NOMO-1 treated with DMSO at 0.1 percent for 48 hours (cell line): ENCODE measurements at regions not wholly inside any gene's neighbourhood (a gene's known extent, or its start where the extent isn't known, plus 50 kb on each side); places are given as distances from the start of the nearest gene placed in this dataset.
"Not testable (repeated sequence)": the region's sequence is repeated elsewhere in the genome, so short reads cannot be mapped to it uniquely, and the experiment has no call there.

ENCODE experiments used
- DNase-seq: peaks from one replicate; lab custom pipeline; 2025; ENCODE audit not compliant: unreplicated experiment; lab: John Stamatoyannopoulos, UW

DNA sequence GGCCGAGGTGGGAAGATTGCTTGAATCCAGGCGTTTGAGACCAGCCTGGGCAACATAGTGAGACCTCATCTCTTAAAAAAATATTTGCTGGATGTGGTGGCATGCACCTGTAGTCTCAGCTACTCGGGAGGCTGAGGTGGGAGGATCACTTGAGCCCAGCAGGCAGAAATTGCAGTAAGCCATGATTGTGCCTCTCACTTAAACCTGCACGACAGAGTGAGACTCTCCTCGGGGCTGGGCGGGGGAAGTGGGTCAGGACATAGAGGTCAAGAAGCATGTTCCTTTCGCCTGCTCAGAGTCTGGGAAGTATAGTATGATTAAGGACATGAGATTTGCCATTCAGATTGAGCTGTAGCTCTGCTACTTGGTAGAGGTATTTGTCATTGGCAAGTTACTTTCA is 52.3 kb downstream of the SEPTIN7 start:
- not testable (repeated sequence) for DNase-seq

DNA sequence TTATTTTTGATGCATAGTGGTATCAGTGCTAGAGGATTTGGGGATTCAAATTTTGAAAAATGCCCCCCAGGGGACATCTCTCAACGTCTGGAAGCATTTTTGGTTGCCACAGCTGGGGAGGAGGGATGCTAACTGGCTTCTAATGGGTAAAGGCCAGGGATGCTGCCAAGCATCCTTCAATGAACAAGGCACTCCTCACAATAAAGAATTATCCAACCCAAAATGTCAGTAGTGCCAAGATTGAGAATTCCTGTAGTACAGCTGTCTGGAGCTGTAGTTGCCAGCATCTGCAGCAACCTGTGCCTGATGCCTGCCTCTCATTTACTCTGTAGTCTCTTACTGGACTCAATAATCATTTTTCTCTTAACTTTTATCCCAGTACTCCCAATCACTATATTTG is 53.5 kb downstream of the SEPTIN7 start:
- DNase-seq = no peak

DNA sequence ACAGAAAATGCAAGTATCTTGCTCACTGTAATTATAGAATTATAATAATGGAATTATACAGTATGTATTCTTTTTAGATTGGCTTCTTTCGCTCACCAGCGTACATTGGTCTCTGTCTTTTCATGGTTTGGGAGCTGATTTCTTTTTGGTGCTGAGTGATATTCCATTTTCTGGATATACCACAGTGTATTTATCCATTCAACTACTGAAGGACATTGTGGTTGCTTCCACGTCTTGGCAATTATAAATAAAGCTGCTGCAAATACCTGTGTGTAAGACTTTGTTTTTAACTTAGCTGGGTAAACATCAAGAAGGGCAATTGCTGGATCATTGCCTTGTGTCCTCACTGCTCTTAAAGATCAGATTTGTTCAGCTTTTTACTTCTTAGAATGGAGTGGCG is 55.3 kb downstream of the SEPTIN7 start:
- no peak for DNase-seq

DNA sequence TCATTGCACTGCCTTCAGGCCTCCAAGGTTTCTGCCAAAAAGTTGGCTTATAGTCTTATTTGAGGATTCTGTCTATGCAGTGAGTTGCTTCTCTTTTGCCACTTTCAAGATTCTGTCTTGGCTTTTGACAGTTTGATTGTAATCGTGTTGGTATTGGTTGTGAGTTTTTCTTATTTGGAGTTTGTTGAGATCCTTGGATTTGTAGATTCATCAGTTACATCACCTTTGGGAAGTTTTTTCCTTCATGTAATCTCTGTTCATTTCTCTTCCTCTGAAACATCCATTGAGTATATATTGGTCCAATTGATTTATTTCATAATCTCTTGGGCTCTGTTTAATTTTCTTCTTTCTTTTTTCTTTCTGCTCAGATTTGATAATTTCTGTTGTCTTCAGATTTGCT is 59.8 kb downstream of the SEPTIN7 start:
- no peak for DNase-seq

DNA sequence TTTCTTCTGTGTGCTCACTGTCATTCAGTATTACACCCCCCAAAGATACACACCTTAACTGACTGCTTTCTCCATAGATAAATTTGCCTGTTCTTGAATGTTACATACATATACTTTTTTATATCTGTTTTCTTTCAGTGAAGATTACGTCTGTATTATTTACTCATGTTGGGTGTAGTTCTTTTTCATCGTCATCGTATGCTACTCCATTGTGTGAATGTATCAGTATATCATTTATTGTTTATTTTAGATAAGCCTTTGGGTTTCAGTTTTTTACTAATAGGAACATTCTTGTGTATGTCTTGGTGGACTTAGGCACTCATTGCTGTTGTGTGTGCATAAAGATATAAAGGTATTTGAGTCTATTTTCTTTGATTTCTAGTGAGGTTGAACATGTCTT is 64.4 kb downstream of the SEPTIN7 start:
- DNase-seq = no peak

DNA sequence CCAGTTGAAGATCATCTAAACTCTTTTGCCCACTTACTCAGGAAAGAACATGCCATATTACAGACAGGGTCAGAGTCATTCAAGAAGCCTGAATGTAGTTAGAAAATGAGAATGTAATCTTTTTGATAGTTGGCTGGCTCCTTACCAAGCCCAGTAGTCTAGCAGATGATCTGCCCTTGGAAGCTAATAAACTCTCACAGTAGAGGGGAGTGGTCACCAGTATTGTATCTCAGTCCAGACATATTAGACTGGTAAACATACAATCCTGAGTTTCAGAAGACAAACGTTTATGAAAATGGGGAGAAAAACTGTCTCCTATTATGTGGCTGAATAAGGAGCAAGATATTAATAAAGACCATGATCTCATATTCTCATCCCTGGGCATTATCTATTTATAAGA is 65.3 kb downstream of the SEPTIN7 start:
- no peak for DNase-seq

DNA sequence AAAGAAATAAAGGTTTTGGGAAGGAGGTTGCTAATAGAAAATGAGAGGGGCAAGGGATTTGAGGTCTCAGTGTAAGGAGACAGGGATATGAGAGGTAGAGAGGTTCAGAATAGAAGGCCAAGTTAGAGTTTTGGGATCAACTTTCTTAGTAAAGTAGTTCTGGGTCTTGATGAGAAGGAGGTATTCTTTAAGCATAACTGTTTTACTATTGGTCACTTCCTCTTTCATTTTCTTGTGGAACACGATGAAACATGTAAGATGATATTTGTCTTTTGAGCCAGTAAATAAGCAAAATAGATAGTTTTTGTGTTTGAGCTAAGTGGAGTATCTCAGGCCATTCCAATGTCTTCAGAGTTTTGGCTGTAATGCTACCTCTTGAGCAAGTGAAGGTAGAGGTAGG is 68.3 kb downstream of the SEPTIN7 start:
- DNase-seq = peak; percentile 36

DNA sequence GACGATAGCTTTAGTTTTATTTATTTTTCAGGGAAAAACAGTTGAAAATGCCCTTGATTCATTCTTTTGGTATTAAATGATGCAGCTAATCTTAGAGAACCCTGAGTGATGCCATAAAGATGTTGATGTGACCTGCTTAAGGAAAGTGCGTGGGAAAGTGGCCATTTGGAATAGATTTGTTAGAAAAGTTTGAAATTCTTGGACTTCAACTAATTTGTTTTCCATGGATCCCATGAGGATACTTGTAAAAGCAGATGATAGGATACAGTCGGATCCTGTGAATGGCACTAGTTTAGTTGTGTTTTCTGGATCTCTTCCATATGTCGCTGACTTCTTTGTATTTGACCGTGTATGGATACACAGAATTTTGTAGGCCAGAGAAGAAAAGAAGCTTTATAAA is 69.0 kb downstream of the SEPTIN7 start:
- DNase-seq = no peak

DNA sequence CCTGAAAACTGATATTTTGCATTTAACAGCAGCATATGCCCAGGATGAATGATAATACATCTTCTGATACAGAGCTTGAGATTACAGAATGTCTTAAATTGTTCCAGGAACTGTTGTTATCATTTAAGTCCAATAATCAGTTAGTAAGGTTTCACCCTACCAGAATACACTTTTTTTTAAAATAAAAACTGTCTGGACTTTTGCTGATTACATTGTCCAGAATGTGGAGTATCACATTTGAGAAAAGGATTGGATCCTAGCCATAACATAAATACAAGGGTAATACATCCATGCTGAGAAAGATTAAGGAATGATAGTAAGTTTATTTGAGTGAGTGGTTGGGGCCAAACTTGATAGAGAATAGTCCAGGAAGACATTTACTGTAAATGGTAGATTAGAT is 71.0 kb downstream of the SEPTIN7 start:
- no peak for DNase-seq

DNA sequence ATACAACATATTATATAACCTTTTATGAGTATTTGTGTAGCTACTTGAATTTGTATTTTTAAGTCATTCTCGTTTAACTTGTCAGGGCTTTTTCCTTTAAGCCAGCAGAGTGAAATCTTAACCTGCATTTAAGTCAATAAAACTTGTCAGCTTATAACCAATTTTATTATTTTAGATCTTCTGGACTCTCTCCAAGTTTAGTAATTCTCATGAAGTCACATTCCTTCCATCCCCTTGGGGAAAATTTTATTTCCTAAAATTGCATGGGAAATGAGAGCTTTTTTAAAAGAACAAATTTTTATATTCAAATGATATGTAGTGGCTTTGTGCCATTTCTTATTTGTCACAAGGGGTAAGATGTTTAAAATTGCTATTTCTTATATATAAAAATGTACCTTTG is 74.0 kb downstream of the SEPTIN7 start:
- DNase-seq = no peak

DNA sequence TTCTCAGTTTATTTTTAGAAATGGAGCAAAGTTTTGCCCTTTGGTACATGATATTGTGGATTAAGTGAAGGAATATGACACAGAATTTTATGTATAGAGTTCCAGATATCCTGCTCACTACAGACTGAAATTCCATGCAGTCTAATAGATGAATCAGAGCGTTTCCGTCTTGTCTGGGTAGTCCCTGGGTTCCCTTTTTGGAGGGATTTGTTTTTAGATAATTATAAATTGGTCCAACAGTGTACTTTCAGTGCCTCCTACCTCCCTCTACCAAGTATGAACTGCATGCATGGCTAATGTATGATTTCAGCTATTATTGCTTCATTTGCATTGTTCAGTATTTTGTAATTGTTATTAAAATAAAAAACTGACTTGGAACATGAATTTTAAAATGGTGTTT is 74.4 kb downstream of the SEPTIN7 start:
- no peak for DNase-seq

DNA sequence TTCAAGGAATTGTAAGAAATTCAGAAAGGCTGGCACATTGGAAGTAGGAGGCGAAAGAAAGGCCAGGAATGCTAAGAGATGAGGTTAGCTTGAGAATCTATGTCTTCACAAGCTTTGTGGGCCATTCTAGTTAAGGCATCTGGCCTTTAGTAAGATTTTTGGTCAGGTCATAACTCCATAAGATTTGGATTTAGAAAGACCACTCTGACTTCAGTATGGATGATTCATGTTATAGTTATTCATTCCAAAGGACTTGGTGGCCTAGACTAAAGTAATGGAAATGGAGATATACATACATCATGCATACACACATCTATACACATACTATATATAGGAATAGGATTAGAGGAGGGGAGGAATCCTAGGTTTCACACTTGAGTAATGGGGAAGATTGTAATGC is 77.5 kb downstream of the SEPTIN7 start:
- no peak for DNase-seq

DNA sequence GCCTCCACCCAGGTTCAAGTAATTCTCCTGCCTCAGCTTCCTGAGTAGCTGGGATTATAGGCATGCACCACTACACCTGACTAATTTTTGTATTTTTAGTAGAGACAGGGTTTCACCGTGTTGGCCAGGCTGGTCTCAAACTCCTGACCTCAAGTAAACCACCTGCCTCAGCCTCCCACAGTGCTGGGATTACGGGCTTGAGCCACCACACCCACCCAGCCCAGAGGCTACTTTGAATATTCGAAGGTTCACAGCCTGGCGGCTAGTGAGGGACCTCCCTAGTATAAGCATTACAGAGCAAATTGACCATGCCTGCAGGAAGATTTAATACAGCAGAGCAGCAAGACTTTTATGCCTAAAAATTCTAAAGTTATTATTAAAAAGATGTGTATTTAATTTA is 86.6 kb downstream of the SEPTIN7 start:
- DNase-seq = not testable (repeated sequence)

DNA sequence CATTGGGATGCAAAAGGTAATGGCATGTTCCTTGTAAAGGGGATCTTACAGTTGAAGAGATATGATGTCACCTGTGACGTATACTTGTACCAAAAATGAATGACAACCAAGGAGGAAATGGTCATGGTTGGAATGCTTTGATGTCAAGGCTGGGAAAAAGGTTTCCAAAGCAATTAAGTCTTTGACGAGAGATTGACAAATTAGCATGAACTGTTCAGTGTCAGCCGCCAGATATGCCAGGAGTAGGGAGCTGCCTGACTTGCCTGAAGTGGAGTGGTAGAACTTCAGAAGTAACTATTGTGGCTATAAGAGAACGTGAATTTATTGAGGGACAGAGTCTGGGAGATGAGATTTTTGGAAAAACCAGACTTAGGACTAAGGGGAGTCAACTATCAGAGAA is 88.1 kb downstream of the SEPTIN7 start:
- DNase-seq = no peak

DNA sequence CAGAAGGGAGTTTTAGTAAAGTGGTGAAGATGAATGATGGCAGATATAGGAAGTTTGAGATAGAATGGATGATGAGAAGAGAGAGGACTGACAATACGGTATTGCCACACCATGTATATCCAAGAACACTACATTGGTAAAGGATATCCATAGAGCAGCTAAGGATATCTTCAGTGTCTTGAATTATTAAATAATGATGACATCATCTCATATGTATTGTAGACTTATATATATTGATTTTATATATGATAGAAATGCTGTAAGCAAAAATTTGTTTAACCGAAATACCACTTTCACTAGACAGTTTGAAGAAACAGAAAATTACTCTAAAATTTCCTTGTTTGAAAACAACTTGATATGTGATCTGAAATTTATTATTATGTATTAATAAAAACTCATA is 89.0 kb downstream of the SEPTIN7 start:
- DNase-seq = no peak

DNA sequence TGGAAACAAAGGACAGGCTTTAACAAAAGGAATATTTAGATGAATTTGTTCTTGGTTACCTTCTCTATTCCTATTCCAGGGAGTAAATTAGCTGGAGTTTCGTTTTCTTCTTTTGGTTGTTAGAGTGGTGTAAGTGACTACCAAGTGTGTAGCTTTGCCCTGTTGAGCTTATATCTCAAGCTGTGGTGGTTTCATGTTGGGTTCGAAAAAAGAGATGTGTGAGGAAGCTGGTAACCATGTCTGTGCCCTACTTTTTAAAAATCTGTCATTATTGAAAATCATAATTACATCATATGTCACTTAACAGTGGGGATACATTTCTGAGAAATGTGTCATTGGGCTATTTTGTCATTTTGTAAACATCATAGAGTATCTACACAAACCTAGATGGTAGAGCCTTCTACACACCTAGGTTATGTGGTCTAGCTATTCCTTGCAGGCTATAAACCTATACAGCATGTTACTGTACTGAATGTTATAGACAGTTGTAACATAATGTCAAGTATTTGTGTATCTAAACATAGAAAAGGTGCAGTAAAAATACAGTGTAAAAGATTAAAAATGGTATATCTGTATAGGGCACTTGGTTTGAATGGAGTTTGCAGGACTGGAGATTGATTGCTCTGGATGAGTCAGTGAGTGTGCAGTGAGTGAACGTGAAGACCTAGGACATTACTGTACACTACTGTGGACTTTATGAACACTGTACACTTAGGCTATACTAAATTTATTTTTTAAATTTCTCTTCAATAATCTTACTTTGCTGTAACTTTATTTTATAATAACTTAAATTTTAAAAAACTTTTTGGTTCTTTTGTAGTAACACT is 90.4 kb downstream of the SEPTIN7 start:
- DNase-seq = no peak

DNA sequence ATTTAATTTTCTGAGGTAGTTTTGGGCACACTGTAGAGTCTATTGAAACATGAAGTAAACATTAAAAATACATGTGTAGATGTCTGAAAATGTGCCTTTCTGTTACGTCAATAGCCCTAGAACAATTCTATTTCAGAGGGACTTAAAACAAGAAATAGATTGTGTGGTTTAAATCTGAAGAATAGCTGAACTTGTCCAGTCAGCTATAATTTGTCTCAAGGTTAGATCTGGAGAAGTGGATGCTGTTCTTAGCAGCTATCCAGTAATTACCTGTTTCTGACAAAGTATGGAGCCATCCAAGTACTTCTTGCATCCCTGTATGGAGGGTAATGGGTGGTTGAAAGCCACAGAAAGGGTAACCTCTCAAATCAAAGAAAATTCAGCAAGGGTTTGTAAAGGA is 92.8 kb downstream of the SEPTIN7 start:
- no peak for DNase-seq

DNA sequence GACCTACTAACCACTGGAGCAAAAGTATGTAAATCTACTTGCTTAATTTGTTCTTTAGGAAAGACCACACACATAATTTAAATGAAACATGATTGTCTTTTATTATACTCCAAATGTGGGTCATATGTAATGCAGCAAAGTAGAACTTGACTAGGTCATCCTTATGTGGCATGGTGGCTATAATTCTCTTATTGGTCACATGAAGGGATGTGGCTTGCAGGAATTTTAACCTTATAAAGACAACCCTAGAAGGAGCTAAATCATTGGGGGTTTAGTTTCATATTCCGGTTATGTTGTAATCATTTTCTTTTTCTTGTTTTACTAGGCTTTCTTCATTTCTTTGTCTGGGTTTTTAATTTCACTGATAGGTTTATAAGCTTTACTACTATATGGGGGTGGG is 93.9 kb downstream of the SEPTIN7 start:
- DNase-seq = no peak

DNA sequence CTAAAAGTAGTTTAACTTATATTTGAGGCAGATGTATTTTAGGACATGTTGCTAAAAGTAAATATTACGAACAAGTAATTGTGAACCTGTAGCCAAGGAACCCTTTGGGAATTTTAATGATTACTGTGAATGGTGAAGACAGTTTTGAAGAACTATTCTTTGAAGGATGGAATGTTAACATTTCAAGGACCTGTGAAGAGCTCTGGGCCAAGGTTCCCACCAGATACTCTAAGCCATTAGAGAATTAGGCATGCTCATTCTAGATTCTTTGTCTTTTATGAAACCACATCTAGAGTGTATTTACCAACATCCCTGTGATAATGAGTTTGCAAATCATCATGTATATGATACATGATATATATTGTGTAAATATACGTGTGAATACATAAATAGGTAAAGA is 99.8 kb downstream of the SEPTIN7 start:
- no peak for DNase-seq

DNA sequence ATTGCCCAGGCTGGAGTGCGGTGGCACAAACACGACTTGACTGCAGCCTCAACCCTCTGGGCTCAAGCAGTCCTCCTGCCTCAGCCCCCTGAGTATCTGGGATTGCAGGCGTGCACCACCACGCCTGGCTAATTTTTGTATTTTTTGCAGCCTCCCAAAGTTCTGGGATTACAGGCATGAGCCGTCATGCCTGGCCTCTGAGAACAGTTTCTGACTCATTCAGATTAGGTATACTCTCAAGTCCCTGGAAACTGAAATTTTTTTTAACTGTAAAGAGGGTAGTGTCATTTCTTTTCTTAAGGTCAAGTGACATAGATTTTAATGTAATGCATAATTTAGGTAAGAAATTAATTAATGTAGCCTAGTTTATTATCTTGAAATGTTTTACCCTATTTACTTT is 104.7 kb downstream of the SEPTIN7 start:
- no peak for DNase-seq

DNA sequence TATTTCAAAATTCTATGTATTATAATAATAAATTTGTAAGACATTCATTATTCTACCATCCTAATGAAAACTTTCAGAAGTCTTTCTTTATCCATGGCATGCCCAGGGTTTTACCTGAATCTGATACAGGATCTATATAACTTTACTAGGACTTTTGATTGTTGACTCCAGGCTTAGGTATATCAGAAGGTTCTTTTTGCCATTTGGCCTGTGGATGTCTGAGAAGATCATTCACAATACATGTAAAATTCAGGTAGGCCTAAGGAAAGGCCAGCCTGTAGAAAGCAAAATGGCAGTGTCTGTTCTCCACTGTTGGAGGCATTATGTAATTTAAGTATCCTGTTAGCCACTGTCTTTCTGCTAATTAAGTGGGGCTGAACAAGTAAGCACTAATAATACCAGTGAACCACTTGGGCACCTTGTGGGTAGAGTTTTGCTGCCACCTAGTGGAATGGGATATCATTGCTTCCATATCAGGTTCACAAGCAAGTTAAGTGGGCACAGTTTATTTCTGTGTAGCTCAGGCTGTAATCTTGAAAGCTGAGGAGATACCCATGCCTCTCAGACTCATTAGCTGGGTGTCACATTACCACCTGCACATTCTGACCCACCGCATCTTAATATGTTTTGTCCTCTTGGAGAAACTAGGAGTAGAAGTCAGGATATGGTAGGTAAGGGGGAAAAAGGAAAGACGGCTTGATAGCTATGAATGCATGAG is 105.5 kb downstream of the SEPTIN7 start:
- peak; percentile 67 for DNase-seq

DNA sequence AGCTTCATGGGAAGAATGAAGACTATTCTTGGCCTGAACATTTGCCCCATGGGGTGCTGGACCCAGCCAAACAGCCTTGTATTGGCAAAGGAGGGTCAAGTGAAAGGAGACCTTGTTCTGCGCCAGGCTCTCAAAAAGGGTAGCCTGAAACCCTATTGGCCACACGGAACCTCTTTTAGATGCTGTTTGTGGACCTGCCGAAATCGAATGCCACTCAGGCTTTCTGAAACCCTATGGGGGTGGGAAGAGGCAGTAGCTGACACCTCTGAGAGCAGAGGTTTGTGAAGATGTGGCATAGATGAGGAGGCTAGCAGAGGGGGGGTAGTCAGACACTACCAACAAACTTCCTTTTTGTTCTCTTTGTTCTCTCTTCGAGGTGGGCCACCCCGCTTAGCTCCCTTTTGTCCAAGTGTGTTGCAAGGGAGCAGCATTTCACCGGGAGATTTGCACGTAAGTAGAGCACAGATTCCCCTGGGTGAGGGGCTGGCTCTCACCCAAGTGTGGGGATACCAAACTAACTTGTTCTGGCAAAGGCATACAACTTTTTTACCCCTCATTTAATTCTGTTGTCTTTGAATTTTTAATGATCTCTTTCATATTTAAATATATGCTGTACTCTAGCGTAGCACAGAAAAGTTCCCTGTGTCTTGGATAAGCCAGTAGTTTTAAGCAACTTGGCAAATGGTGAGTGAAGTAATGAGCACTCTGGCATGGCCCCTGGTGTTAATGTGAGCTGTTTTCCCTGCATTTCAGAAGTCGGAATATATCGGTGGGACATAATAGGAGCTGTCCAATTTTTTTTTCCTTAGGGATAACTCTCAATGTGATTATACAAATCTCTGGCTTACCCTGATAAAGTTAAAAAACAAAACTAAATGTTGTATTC is 107.7 kb downstream of the SEPTIN7 start:
- DNase-seq = no peak
